CD4-positive, alpha-beta memory T cell (primary cell): ENCODE measurements at regions not wholly inside any gene's neighbourhood (a gene's known extent, or its start where the extent isn't known, plus 50 kb on each side); places are given as distances from the start of the nearest gene placed in this dataset.

ENCODE experiments used
- CTCF ChIA-PET: fragments of 350-600 bp; sonication (Branson Sonifier 250); formaldehyde crosslinking; loops from one replicate; lab custom pipeline; 2021; ENCODE audit warnings: inconsistent platforms; ENCODE audit not compliant: partially characterized antibody; lab: Charles Lee
- POLR2A ChIA-PET: fragments of 350-600 bp; sonication (Branson Sonifier 250); formaldehyde crosslinking; loops from one replicate; lab custom pipeline; 2021; ENCODE audit not compliant: partially characterized antibody; lab: Charles Lee
- DNase-seq, 5 donors: peaks; one replicate each; pipeline versions ENCODE4 v3.0.0 to v3.0.0-alpha.2; 2020 to 2022; ENCODE audit warnings: mixed read lengths in 1 of 5
- H3K27ac ChIP-seq: one replicate; pipeline ENCODE4 v1.7.0; 2013; ENCODE audit warnings: low read depth, low read length
- H3K27me3 ChIP-seq: 2 replicates; pipeline ENCODE4 v1.7.0; 2013; ENCODE audit warnings: mild to moderate bottlenecking, low read length, moderate library complexity; ENCODE audit not compliant: insufficient read depth
- H3K36me3 ChIP-seq: 2 replicates; pipeline ENCODE4 v1.7.0; 2013; ENCODE audit warnings: mild to moderate bottlenecking, low read length, moderate library complexity; ENCODE audit not compliant: insufficient read depth
- H3K4me1 ChIP-seq: 2 replicates; pipeline ENCODE4 v1.7.0; 2013; ENCODE audit warnings: mild to moderate bottlenecking, low read length, moderate library complexity; ENCODE audit not compliant: insufficient read depth
- H3K4me3 ChIP-seq, 2 donors: one replicate each; pipeline ENCODE4 v1.7.0; 2013; ENCODE audit warnings: low read length in 2 of 2, mild to moderate bottlenecking in 1 of 2
- H3K9me3 ChIP-seq, 2 donors: one replicate each; pipeline ENCODE4 v1.7.0; 2013; ENCODE audit warnings: low read length in 2 of 2, control low read depth in 1 of 2; ENCODE audit not compliant: control insufficient read depth in 1 of 2
- H3K27ac Mint-ChIP-seq, 7 donors: one replicate each; pipeline ENCODE4 v1.8.0; 2020 to 2021; ENCODE audit warnings: mixed read lengths in 7 of 7, mild to moderate bottlenecking in 6 of 7, inconsistent platforms in 3 of 7, moderate library complexity in 3 of 7
- H3K27me3 Mint-ChIP-seq, 2 donors: one replicate each; pipeline ENCODE4 v1.8.0; 2020 to 2021; ENCODE audit warnings: mixed read lengths in 2 of 2
- H3K36me3 Mint-ChIP-seq, 2 donors: one replicate each; pipeline ENCODE4 v1.8.0; 2020 to 2021; ENCODE audit warnings: mixed read lengths in 2 of 2, inconsistent platforms in 1 of 2, mild to moderate bottlenecking in 1 of 2
- H3K4me1 Mint-ChIP-seq, 4 donors: one replicate each; pipeline ENCODE4 v1.8.0; 2020 to 2021; ENCODE audit warnings: mixed read lengths in 4 of 4, mild to moderate bottlenecking in 1 of 4
- H3K4me3 Mint-ChIP-seq, 8 donors: one replicate each; pipeline ENCODE4 v1.8.0; 2020 to 2021; ENCODE audit warnings: mixed read lengths in 8 of 8, mild to moderate bottlenecking in 7 of 8, moderate library complexity in 6 of 8, inconsistent platforms in 3 of 8
- H3K9me3 Mint-ChIP-seq, 8 donors: one replicate each; pipeline ENCODE4 v1.8.0; 2020 to 2021; ENCODE audit warnings: mixed read lengths in 8 of 8, mild to moderate bottlenecking in 5 of 8, inconsistent platforms in 3 of 8, moderate library complexity in 1 of 8
- intact Hi-C: fragments of 100-400 bp; cut with micrococcal nuclease; formaldehyde crosslinking; loops from one replicate; pipeline ENCODE4 v1.15.1; 2023

DNA sequence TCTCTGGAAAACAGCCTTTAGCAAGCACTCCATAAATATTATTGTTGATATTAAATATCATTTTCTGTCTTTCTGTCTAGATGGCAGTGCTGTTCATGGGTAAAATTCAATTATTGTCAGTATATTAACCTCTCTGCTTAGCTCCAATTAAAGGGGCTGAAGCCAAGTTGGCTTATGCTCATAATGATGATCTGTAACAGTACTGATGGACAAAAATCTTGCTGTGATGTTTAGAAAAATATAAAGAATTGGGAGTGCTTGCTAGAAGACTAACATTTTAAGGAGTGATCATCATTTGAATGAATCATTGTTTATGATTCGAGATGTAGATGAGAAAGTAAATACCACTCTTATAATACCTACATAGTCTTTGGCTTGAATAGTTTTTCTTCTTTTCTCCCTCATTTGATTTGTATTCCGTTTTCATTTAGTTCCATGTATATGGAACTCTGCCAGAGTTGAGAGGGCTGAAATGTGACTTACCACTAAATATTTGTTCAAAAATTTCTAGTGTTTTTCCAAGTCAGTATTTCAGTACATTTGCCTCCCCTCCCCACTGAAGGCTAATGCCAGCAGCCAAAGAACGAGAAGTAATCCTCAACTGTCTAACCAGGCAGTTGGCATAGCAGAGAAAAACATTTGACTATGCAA, 538.3 kb downstream of the CSNK1G3 start:
- H3K36me3 ChIP-seq = no peaks in the 10 kb centered on the region
- H3K27me3 ChIP-seq = no peaks in the 10 kb centered on the region
- no peaks in the 10 kb centered on the region for H3K36me3 Mint-ChIP-seq
- H3K27ac Mint-ChIP-seq = no peak overlapping the region
- no peaks in the 10 kb centered on the region for H3K4me1 Mint-ChIP-seq
- no peak overlapping the region for H3K4me3 ChIP-seq
- POLR2A ChIA-PET = no interaction called here
- CTCF ChIA-PET = no interaction called here
- no peak for DNase-seq
- no peak overlapping the region for H3K4me3 Mint-ChIP-seq
- H3K27ac ChIP-seq = no peak overlapping the region
- no peaks in the 10 kb centered on the region for H3K27me3 Mint-ChIP-seq
- peaks cover 0 to 9% (median 2%) of the 10 kb centered on the region in 8 donors for H3K9me3 Mint-ChIP-seq
- intact Hi-C loops = no loop called here
- no peaks in the 10 kb centered on the region for H3K4me1 ChIP-seq
- H3K9me3 ChIP-seq = no peaks in the 10 kb centered on the region

DNA sequence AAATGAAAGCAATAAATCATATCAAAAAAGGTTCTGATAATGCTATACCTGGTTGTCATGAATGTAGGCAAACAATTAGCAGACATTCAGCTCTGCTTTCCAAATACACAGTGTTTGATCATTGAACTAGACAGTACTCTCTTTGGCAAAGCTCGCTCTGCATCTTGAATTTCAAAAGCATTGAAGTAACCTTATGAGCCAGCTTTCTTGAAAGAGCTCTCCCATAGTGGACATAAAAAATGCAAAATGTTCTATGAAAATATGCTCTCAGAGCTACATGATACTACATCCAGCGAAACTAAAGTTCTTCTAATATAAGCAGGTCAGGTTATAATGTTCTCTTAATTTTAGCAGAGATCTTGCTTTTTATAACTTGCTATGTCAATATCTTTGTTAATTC, 533.4 kb downstream of the CSNK1G3 start:
- H3K27ac Mint-ChIP-seq = no peak overlapping the region
- H3K4me1 ChIP-seq = no peaks in the 10 kb centered on the region
- H3K27ac ChIP-seq = no peak overlapping the region
- no peak overlapping the region for H3K4me3 Mint-ChIP-seq
- no peaks in the 10 kb centered on the region for H3K36me3 ChIP-seq
- intact Hi-C loops = no loop called here
- no peaks in the 10 kb centered on the region for H3K27me3 Mint-ChIP-seq
- H3K4me1 Mint-ChIP-seq = no peaks in the 10 kb centered on the region
- H3K36me3 Mint-ChIP-seq = no peaks in the 10 kb centered on the region
- DNase-seq = no peak
- peaks cover 0 to 8% (median 0%) of the 10 kb centered on the region in 8 donors for H3K9me3 Mint-ChIP-seq
- no peaks in the 10 kb centered on the region for H3K9me3 ChIP-seq
- H3K4me3 ChIP-seq = no peak overlapping the region
- CTCF ChIA-PET = no interaction called here
- POLR2A ChIA-PET = no interaction called here
- H3K27me3 ChIP-seq = no peaks in the 10 kb centered on the region

DNA sequence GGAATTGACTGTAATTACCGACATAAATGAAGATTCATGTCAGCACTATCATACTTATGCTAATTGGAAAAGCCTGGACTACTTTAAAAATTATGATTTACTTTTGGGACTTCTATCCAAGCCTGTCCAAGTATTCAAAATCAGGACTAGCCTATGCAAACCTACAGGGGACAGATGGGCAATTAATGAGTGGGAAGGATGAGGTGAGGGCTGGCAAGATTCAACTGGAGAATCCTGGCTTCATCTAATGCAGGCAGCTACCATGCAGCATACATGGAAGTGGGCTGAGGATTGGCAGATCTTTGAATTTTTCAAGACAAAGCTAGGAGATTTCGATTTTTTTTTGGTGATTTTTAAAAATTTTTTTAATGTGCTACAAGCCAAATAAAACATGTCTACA, 532.6 kb downstream of the CSNK1G3 start:
- Mint-ChIP-seq H3K4me1 (no peaks in the 10 kb centered on the region), H3K4me3 (no peak overlapping the region), H3K9me3 (peaks cover 0 to 8% (median 0%) of the 10 kb centered on the region in 8 donors), H3K27ac (no peak overlapping the region), H3K27me3 (no peaks in the 10 kb centered on the region), H3K36me3 (no peaks in the 10 kb centered on the region)
- Histone ChIP-seq H3K27me3 (no peaks in the 10 kb centered on the region), H3K4me3 (no peak overlapping the region), H3K4me1 (no peaks in the 10 kb centered on the region), H3K9me3 (no peaks in the 10 kb centered on the region), H3K36me3 (no peaks in the 10 kb centered on the region), H3K27ac (no peak overlapping the region)
- intact Hi-C loops = no loop called here
- POLR2A ChIA-PET = no interaction called here
- CTCF ChIA-PET = no interaction called here
- no peak for DNase-seq

DNA sequence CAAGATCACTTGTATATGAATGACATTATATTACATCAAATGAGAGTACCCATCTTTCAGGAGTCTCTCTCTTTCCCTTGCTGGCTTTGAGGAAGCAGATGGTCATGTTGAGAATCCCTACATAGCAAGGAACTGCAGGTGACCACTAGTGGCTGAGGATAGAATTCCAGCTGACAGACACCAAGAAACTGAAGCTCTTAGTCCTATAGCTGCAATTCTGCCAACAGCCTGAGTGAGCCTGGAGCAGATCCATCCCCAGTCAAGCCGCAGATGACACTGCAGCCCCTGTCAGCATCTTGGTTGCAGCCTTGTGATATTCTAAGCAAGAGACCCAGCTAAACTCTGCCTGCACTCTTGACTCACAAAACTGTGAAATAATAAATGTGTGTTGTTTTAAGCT, 531.5 kb downstream of the CSNK1G3 start:
- CTCF ChIA-PET = no interaction called here
- Mint-ChIP-seq H3K36me3 (no peaks in the 10 kb centered on the region), H3K9me3 (peaks cover 0 to 4% (median 0%) of the 10 kb centered on the region in 8 donors)

DNA sequence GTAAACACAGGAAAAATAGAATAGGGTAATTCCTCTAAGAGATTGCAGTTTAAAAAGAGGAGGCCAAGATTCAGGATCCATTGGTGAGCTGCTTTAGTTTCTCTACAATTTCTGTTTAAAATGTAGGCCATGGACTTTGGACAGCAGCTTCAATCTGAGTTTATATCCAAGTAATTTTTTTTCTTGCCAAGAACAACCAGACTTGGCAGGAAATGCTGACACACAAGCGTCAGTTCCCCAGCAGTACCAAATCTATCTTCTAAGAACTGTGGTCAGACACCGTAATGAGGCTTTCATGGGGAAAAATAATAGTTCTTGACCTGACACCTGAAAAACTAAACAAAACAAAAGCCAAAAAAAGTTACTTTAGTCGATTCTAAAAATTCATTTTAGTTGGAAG, 528.8 kb downstream of the CSNK1G3 start:
- intact Hi-C loops = no loop called here

More for the DNA sequence above, 531.5 kb downstream of the CSNK1G3 start:
- Histone ChIP-seq H3K27me3 (no peaks in the 10 kb centered on the region), H3K4me1 (no peaks in the 10 kb centered on the region), H3K4me3 (no peak overlapping the region), H3K27ac (no peak overlapping the region), H3K36me3 (no peaks in the 10 kb centered on the region), H3K9me3 (no peaks in the 10 kb centered on the region)
- Mint-ChIP-seq H3K27ac (no peak overlapping the region), H3K4me3 (no peak overlapping the region), H3K4me1 (no peaks in the 10 kb centered on the region), H3K27me3 (no peaks in the 10 kb centered on the region)
- POLR2A ChIA-PET = no interaction called here
- intact Hi-C loops = no loop called here
- DNase-seq = no peak

DNA sequence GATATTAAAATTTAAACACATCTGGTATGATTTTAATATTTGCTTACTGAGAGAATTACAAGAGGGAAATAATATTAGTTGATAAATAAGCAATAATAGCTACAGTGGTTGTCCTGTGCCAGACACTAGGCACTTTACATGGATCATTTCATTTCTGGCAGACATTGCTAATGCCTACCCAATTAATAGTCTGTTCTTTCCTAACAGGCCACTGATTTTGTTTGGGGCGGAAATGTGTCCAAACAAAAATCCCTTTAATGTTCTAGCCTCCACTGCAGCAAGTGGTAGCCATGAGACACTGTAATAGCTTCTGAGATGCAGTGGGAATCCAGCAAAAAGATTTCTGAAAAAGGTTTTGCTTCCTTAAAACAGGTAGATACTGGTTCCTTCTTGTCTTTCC, 527.4 kb downstream of the CSNK1G3 start:
- intact Hi-C loops = no loop called here
- no peaks in the 10 kb centered on the region for H3K36me3 Mint-ChIP-seq
- Histone ChIP-seq H3K36me3 (no peaks in the 10 kb centered on the region), H3K9me3 (no peaks in the 10 kb centered on the region), H3K27me3 (no peaks in the 10 kb centered on the region), H3K27ac (no peak overlapping the region), H3K4me3 (no peak overlapping the region), H3K4me1 (no peaks in the 10 kb centered on the region)
- ChIA-PET POLR2A (no interaction called here), CTCF (no interaction called here)
- peaks cover 0 to 4% (median 1%) of the 10 kb centered on the region in 8 donors for H3K9me3 Mint-ChIP-seq
- H3K4me1 Mint-ChIP-seq = no peaks in the 10 kb centered on the region
- H3K4me3 Mint-ChIP-seq = no peak overlapping the region
- H3K27me3 Mint-ChIP-seq = no peaks in the 10 kb centered on the region
- no peak for DNase-seq
- no peak overlapping the region for H3K27ac Mint-ChIP-seq

More for the DNA sequence above, 528.8 kb downstream of the CSNK1G3 start:
- no peak overlapping the region for H3K4me3 ChIP-seq
- H3K9me3 ChIP-seq = no peaks in the 10 kb centered on the region
- H3K27me3 Mint-ChIP-seq = no peaks in the 10 kb centered on the region
- CTCF ChIA-PET = no interaction called here
- H3K9me3 Mint-ChIP-seq = peaks cover 0 to 6% (median 1%) of the 10 kb centered on the region in 8 donors
- no peaks in the 10 kb centered on the region for H3K36me3 Mint-ChIP-seq
- H3K4me1 Mint-ChIP-seq = no peaks in the 10 kb centered on the region
- H3K27me3 ChIP-seq = no peaks in the 10 kb centered on the region
- DNase-seq = no peak
- H3K27ac Mint-ChIP-seq = no peak overlapping the region
- no peak overlapping the region for H3K4me3 Mint-ChIP-seq
- POLR2A ChIA-PET = no interaction called here
- no peak overlapping the region for H3K27ac ChIP-seq
- no peaks in the 10 kb centered on the region for H3K4me1 ChIP-seq
- H3K36me3 ChIP-seq = no peaks in the 10 kb centered on the region

DNA sequence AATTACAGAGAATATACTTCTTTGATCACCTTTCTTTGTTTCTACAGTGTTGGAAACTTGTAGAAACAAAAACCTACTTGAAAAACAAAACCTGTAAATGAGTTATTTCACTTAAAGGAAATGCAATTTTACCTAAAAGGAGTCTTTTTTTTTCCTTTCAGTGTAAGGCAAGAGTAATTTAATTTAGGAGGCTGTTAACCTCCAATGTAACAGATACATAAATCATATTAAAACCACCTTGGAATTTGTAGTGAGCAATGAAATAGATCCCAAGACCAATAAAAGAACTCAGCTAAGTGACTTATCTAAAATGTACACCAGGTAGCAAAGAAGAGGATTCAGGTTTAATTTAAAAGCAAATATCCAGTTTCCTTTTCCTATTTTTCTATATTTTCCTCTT, 524.8 kb downstream of the CSNK1G3 start:
- POLR2A ChIA-PET = no interaction called here
- Mint-ChIP-seq H3K27me3 (no peaks in the 10 kb centered on the region), H3K4me1 (no peaks in the 10 kb centered on the region), H3K4me3 (no peak overlapping the region), H3K36me3 (no peaks in the 10 kb centered on the region), H3K27ac (no peak overlapping the region), H3K9me3 (peaks cover 0 to 3% (median 2%) of the 10 kb centered on the region in 8 donors)
- H3K27ac ChIP-seq = no peak overlapping the region
- no peaks in the 10 kb centered on the region for H3K36me3 ChIP-seq
- no peaks in the 10 kb centered on the region for H3K9me3 ChIP-seq
- no peaks in the 10 kb centered on the region for H3K27me3 ChIP-seq
- CTCF ChIA-PET = no interaction called here
- no peak for DNase-seq
- no peak overlapping the region for H3K4me3 ChIP-seq
- intact Hi-C loops = no loop called here
- H3K4me1 ChIP-seq = no peaks in the 10 kb centered on the region

DNA sequence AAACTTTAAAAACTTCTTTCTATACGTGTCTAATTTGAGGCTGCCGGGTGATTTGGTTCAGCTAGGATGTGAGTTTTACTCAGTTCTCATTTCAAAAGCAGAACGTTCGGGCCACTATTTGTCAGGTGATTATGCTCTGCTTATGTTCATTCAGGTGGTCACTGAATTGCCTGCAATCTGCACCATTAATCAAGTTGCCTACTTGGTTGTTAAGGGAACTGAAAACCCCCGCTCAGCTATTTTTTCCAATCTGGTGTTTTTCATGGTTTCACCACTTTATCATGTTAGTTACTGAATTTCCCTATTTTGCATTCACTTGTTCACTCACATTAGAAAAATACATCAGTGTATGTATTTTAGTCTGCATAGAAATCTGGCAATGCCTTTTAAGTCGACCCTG, 523.0 kb downstream of the CSNK1G3 start:
- Histone ChIP-seq H3K27ac (no peak overlapping the region), H3K4me1 (no peaks in the 10 kb centered on the region), H3K4me3 (no peak overlapping the region), H3K36me3 (no peaks in the 10 kb centered on the region), H3K27me3 (no peaks in the 10 kb centered on the region), H3K9me3 (no peaks in the 10 kb centered on the region)
- ChIA-PET CTCF (no interaction called here), POLR2A (no interaction called here)
- H3K27ac Mint-ChIP-seq = no peak overlapping the region
- peaks cover 0 to 3% (median 1%) of the 10 kb centered on the region in 8 donors for H3K9me3 Mint-ChIP-seq
- no peaks in the 10 kb centered on the region for H3K36me3 Mint-ChIP-seq
- H3K27me3 Mint-ChIP-seq = no peaks in the 10 kb centered on the region
- no peak overlapping the region for H3K4me3 Mint-ChIP-seq
- no peaks in the 10 kb centered on the region for H3K4me1 Mint-ChIP-seq
- intact Hi-C loops = no loop called here
- DNase-seq = no peak
